ENCODE measurements at regions not wholly inside any gene's neighbourhood (a gene's known extent, or its start where the extent isn't known, plus 50 kb on each side); places are given as distances from the start of the nearest gene placed in this dataset.

- no peak overlapping the region for H3K27ac ChIP-seq
- TF ChIP-seq EZH2 (IDR thresholded peaks at IDR 0.05) (no peak), POLR2AphosphoS5 (IDR thresholded peaks at IDR 0.05; ENCODE audit: borderline replicate concordance, low read depth, low read length) (no peak), FOXP2 (optimal IDR thresholded peaks at IDR 0.05; ENCODE audit: control extremely low read depth, extremely low read length, insufficient read depth) (no peak)
Observed at GRCh38 chr9:89961616-89962341, 357.0 kb downstream of the GADD45G start.

GRCh38 chr9:89963280-89963679 lies 358.5 kb downstream of the GADD45G start:
- no peak for DNase-seq (ENCODE audit: low read depth, low spot score)
- Histone ChIP-seq H3K9ac (ENCODE audit: insufficient read length) (no peak overlapping the region), H3K9me3 (ENCODE audit: low read depth, low read length) (no peaks in the 10 kb centered on the region), H3K27ac (no peak overlapping the region), H3K4me3 (no peak overlapping the region), H3K36me3 (ENCODE audit: insufficient read depth, low read length) (no peaks in the 10 kb centered on the region)
- TF ChIP-seq EZH2 (IDR thresholded peaks at IDR 0.05) (no peak), FOXP2 (optimal IDR thresholded peaks at IDR 0.05; ENCODE audit: control extremely low read depth, extremely low read length, insufficient read depth) (no peak), POLR2AphosphoS5 (IDR thresholded peaks at IDR 0.05; ENCODE audit: borderline replicate concordance, low read depth, low read length) (no peak)

More at GRCh38 chr9:89961616-89962341, 357.0 kb downstream of the GADD45G start:
- no peak overlapping the region for H3K4me3 ChIP-seq
- DNase-seq (ENCODE audit: low read depth, low spot score), result no peak
- H3K9me3 ChIP-seq (ENCODE audit: low read depth, low read length), result no peaks in the 10 kb centered on the region
- no peak overlapping the region for H3K9ac ChIP-seq (ENCODE audit: insufficient read length)
- H3K36me3 ChIP-seq (ENCODE audit: insufficient read depth, low read length), result no peaks in the 10 kb centered on the region

GRCh38 chr9:89967527-89967926 lies 362.7 kb downstream of the GADD45G start:
- no peak overlapping the region for H3K27ac ChIP-seq
- no peaks in the 10 kb centered on the region for H3K36me3 ChIP-seq (ENCODE audit: insufficient read depth, low read length)
- DNase-seq (ENCODE audit: low read depth, low spot score), result no peak
- no peaks in the 10 kb centered on the region for H3K9me3 ChIP-seq (ENCODE audit: low read depth, low read length)
- no peak overlapping the region for H3K9ac ChIP-seq (ENCODE audit: insufficient read length)
- no peak overlapping the region for H3K4me3 ChIP-seq
- no peak for TF ChIP-seq EZH2 (IDR thresholded peaks at IDR 0.05)
- no peak for TF ChIP-seq POLR2AphosphoS5 (IDR thresholded peaks at IDR 0.05; ENCODE audit: borderline replicate concordance, low read depth, low read length)
- no peak for TF ChIP-seq FOXP2 (optimal IDR thresholded peaks at IDR 0.05; ENCODE audit: control extremely low read depth, extremely low read length, insufficient read depth)

GRCh38 chr9:89969156-89969675 lies 364.4 kb downstream of the GADD45G start:
- Histone ChIP-seq H3K27ac (no peak overlapping the region), H3K4me3 (no peak overlapping the region), H3K36me3 (ENCODE audit: insufficient read depth, low read length) (no peaks in the 10 kb centered on the region), H3K9me3 (ENCODE audit: low read depth, low read length) (no peaks in the 10 kb centered on the region), H3K9ac (ENCODE audit: insufficient read length) (no peak overlapping the region)
- no peak for TF ChIP-seq FOXP2 (optimal IDR thresholded peaks at IDR 0.05; ENCODE audit: control extremely low read depth, extremely low read length, insufficient read depth)
- no peak for TF ChIP-seq EZH2 (IDR thresholded peaks at IDR 0.05)
- TF ChIP-seq POLR2AphosphoS5 (IDR thresholded peaks at IDR 0.05; ENCODE audit: borderline replicate concordance, low read depth, low read length), result no peak
- no peak for DNase-seq (ENCODE audit: low read depth, low spot score)

- Histone ChIP-seq H3K36me3 (ENCODE audit: insufficient read depth, low read length) (no peaks in the 10 kb centered on the region), H3K9ac (ENCODE audit: insufficient read length) (no peak overlapping the region), H3K4me3 (no peak overlapping the region), H3K9me3 (ENCODE audit: low read depth, low read length) (no peaks in the 10 kb centered on the region), H3K27ac (no peak overlapping the region)
- TF ChIP-seq EZH2 (IDR thresholded peaks at IDR 0.05) (no peak), FOXP2 (optimal IDR thresholded peaks at IDR 0.05; ENCODE audit: control extremely low read depth, extremely low read length, insufficient read depth) (no peak), POLR2AphosphoS5 (IDR thresholded peaks at IDR 0.05; ENCODE audit: borderline replicate concordance, low read depth, low read length) (no peak)
- DNase-seq (ENCODE audit: low read depth, low spot score), result no peak
Observed at GRCh38 chr9:89969881-89970639, 365.2 kb downstream of the GADD45G start.

GRCh38 chr9:89970701-89971100 lies 365.9 kb downstream of the GADD45G start:
- no peaks in the 10 kb centered on the region for H3K36me3 ChIP-seq (ENCODE audit: insufficient read depth, low read length)
- no peaks in the 10 kb centered on the region for H3K9me3 ChIP-seq (ENCODE audit: low read depth, low read length)
- H3K9ac ChIP-seq (ENCODE audit: insufficient read length), result no peak overlapping the region
- H3K27ac ChIP-seq, result no peak overlapping the region
- H3K4me3 ChIP-seq, result no peak overlapping the region
- TF ChIP-seq POLR2AphosphoS5 (IDR thresholded peaks at IDR 0.05; ENCODE audit: borderline replicate concordance, low read depth, low read length) (no peak), FOXP2 (optimal IDR thresholded peaks at IDR 0.05; ENCODE audit: control extremely low read depth, extremely low read length, insufficient read depth) (no peak), EZH2 (IDR thresholded peaks at IDR 0.05) (no peak)
- no peak for DNase-seq (ENCODE audit: low read depth, low spot score)

- TF ChIP-seq EZH2 (IDR thresholded peaks at IDR 0.05), result no peak
- no peak for TF ChIP-seq POLR2AphosphoS5 (IDR thresholded peaks at IDR 0.05; ENCODE audit: borderline replicate concordance, low read depth, low read length)
- no peak for TF ChIP-seq FOXP2 (optimal IDR thresholded peaks at IDR 0.05; ENCODE audit: control extremely low read depth, extremely low read length, insufficient read depth)
- Histone ChIP-seq H3K4me3 (no peak overlapping the region), H3K9ac (ENCODE audit: insufficient read length) (no peak overlapping the region), H3K27ac (no peak overlapping the region), H3K9me3 (ENCODE audit: low read depth, low read length) (no peaks in the 10 kb centered on the region), H3K36me3 (ENCODE audit: insufficient read depth, low read length) (no peaks in the 10 kb centered on the region)
- DNase-seq (ENCODE audit: low read depth, low spot score), result no peak
Observed at GRCh38 chr9:89972535-89972934, 367.7 kb downstream of the GADD45G start.

GRCh38 chr9:89974582-89974981 lies 369.8 kb downstream of the GADD45G start:
- no peak overlapping the region for H3K4me3 ChIP-seq
- H3K9me3 ChIP-seq (ENCODE audit: low read depth, low read length), result no peaks in the 10 kb centered on the region
- no peak overlapping the region for H3K27ac ChIP-seq
- DNase-seq (ENCODE audit: low read depth, low spot score), result no peak
- TF ChIP-seq EZH2 (IDR thresholded peaks at IDR 0.05) (no peak), FOXP2 (optimal IDR thresholded peaks at IDR 0.05; ENCODE audit: control extremely low read depth, extremely low read length, insufficient read depth) (no peak), POLR2AphosphoS5 (IDR thresholded peaks at IDR 0.05; ENCODE audit: borderline replicate concordance, low read depth, low read length) (no peak)
- no peak overlapping the region for H3K9ac ChIP-seq (ENCODE audit: insufficient read length)
- no peaks in the 10 kb centered on the region for H3K36me3 ChIP-seq (ENCODE audit: insufficient read depth, low read length)
